Right lung (tissue), 2 donors: ENCODE measurements at regions not wholly inside any gene's neighbourhood (a gene's known extent, or its start where the extent isn't known, plus 50 kb on each side); places are given as distances from the start of the nearest gene placed in this dataset.

Experiments
- DNase-seq, 2 donors: peaks; one replicate each; pipeline ENCODE4 v3.0.0-alpha.2; 2013

GRCh38 chr7:13139436-13139835 is 452.0 kb downstream of the ARL4A start:
- DNase-seq, result no peak

- DNase-seq, result peak; percentile 50 to 55
Measured at GRCh38 chr7:13144673-13145072, 457.2 kb downstream of the ARL4A start.

GRCh38 chr7:13148548-13148947 is 461.1 kb downstream of the ARL4A start:
- no peak for DNase-seq

- DNase-seq, result no peak
Measured at GRCh38 chr7:13151978-13152377, 464.5 kb downstream of the ARL4A start.

GRCh38 chr7:13152755-13153154 is 465.3 kb downstream of the ARL4A start:
- no peak for DNase-seq

- DNase-seq, result no peak
Measured at GRCh38 chr7:13153266-13153665, 465.8 kb downstream of the ARL4A start.

GRCh38 chr7:13153742-13154141 is 466.3 kb downstream of the ARL4A start:
- no peak for DNase-seq

GRCh38 chr7:13155188-13155587 is 467.8 kb downstream of the ARL4A start:
- DNase-seq, result no peak

- no peak for DNase-seq
Measured at GRCh38 chr7:13159003-13159402, 471.6 kb downstream of the ARL4A start.

- no peak for DNase-seq
Measured at GRCh38 chr7:13159467-13160184, 472.2 kb downstream of the ARL4A start.

GRCh38 chr7:13161125-13161524 is 473.7 kb downstream of the ARL4A start:
- no peak for DNase-seq

- DNase-seq, result no peak
Measured at GRCh38 chr7:13165854-13166253, 478.4 kb downstream of the ARL4A start.

- DNase-seq, result no peak
Measured at GRCh38 chr7:13166801-13167200, 479.4 kb downstream of the ARL4A start.

GRCh38 chr7:13169356-13169755 is 481.9 kb downstream of the ARL4A start:
- DNase-seq, result no peak

GRCh38 chr7:13174991-13175390 is 487.6 kb downstream of the ARL4A start:
- DNase-seq, result no peak

- no peak for DNase-seq
Measured at GRCh38 chr7:13179011-13179582, 491.7 kb downstream of the ARL4A start.

- DNase-seq, result no peak
Measured at GRCh38 chr7:13179775-13180523, 492.5 kb downstream of the ARL4A start.

GRCh38 chr7:13181216-13181615 is 493.8 kb downstream of the ARL4A start:
- no peak for DNase-seq

GRCh38 chr7:13185139-13185538 is 497.7 kb downstream of the ARL4A start:
- DNase-seq, result no peak

GRCh38 chr7:13188236-13188805 is 500.9 kb downstream of the ARL4A start:
- DNase-seq, result no peak

- no peak for DNase-seq
Measured at GRCh38 chr7:13188922-13189321, 501.5 kb downstream of the ARL4A start.

- no peak for DNase-seq
Measured at GRCh38 chr7:13189668-13190067, 502.2 kb downstream of the ARL4A start.

- no peak for DNase-seq
Measured at GRCh38 chr7:13197501-13197900, 510.1 kb downstream of the ARL4A start.
